Glutamatergic neuron (in vitro differentiated cells): ENCODE measurements at regions not wholly inside any gene's neighbourhood (a gene's known extent, or its start where the extent isn't known, plus 50 kb on each side); places are given as distances from the start of the nearest gene placed in this dataset.

Source experiments
- DNase-seq: peaks from one replicate; pipeline ENCODE4 v3.0.0; 2022
- H3K27ac Mint-ChIP-seq: one replicate; pipeline ENCODE4 v1.8.0; 2020; ENCODE audit warnings: mild to moderate bottlenecking, mixed read lengths, inconsistent platforms; ENCODE audit not compliant: unreplicated experiment
- H3K27me3 Mint-ChIP-seq: one replicate; pipeline ENCODE4 v1.8.0; 2020; ENCODE audit warnings: mild to moderate bottlenecking, moderate library complexity, mixed read lengths, inconsistent platforms; ENCODE audit not compliant: unreplicated experiment
- H3K36me3 Mint-ChIP-seq: one replicate; pipeline ENCODE4 v1.8.0; 2020; ENCODE audit warnings: mild to moderate bottlenecking, mixed read lengths, inconsistent platforms; ENCODE audit not compliant: unreplicated experiment
- H3K4me1 Mint-ChIP-seq: one replicate; pipeline ENCODE4 v1.8.0; 2020; ENCODE audit warnings: mild to moderate bottlenecking, low read depth, mixed read lengths, inconsistent platforms; ENCODE audit not compliant: unreplicated experiment
- H3K4me3 Mint-ChIP-seq: one replicate; pipeline ENCODE4 v1.8.0; 2020; ENCODE audit warnings: mild to moderate bottlenecking, mixed read lengths, inconsistent platforms; ENCODE audit not compliant: unreplicated experiment
- H3K9me3 Mint-ChIP-seq: one replicate; pipeline ENCODE4 v1.8.0; 2020; ENCODE audit warnings: mild to moderate bottlenecking, moderate library complexity, mixed read lengths, inconsistent platforms; ENCODE audit not compliant: unreplicated experiment
- TF ChIP-seq, protein P1 (sequence below): fragments of 200-600 bp; sonication (generic); IDR thresholded peaks from one replicate; pipeline ENCODE4 v1.5.0; 2021; ENCODE audit not compliant: partially characterized antibody, unreplicated experiment

- peaks cover 2% of the 10 kb centered on the region for H3K27me3 Mint-ChIP-seq
- no peaks in the 10 kb centered on the region for H3K36me3 Mint-ChIP-seq
- peaks cover 8% of the 10 kb centered on the region for H3K4me1 Mint-ChIP-seq
- DNase-seq: no peak
- H3K9me3 Mint-ChIP-seq: peaks cover 2% of the 10 kb centered on the region
- peak overlapping the region; percentile 34 for H3K27ac Mint-ChIP-seq
- no peak overlapping the region for H3K4me3 Mint-ChIP-seq
- TF ChIP-seq, protein P1, sequence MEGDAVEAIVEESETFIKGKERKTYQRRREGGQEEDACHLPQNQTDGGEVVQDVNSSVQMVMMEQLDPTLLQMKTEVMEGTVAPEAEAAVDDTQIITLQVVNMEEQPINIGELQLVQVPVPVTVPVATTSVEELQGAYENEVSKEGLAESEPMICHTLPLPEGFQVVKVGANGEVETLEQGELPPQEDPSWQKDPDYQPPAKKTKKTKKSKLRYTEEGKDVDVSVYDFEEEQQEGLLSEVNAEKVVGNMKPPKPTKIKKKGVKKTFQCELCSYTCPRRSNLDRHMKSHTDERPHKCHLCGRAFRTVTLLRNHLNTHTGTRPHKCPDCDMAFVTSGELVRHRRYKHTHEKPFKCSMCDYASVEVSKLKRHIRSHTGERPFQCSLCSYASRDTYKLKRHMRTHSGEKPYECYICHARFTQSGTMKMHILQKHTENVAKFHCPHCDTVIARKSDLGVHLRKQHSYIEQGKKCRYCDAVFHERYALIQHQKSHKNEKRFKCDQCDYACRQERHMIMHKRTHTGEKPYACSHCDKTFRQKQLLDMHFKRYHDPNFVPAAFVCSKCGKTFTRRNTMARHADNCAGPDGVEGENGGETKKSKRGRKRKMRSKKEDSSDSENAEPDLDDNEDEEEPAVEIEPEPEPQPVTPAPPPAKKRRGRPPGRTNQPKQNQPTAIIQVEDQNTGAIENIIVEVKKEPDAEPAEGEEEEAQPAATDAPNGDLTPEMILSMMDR: no peak
Measured at GRCh38 chr19:31784671-31785101, 435.4 kb upstream of the TSHZ3 start.

DNA sequence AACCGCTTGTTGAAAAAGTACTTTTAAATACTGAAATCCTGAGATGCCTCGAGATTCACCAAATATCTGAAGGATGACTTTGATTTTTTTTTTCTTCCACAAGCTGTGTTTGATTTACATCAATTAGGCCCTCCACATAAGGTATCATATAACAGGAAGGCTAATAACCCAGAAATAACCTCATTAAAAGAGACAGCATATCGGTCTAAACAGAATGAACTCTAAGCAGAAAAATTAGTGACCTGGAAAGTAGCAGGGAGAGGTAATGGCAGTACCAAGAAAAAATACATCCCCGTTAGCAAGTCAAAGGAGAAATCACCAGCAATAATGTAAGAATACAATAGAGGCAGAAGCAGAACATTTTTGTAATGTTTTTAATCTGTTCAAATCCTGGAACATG is 452.4 kb upstream of the TSHZ3 start:
- TF ChIP-seq, protein P1: no peak
- H3K27ac Mint-ChIP-seq: no peak overlapping the region
- no peaks in the 10 kb centered on the region for H3K36me3 Mint-ChIP-seq
- H3K4me1 Mint-ChIP-seq: no peaks in the 10 kb centered on the region
- H3K4me3 Mint-ChIP-seq: no peak overlapping the region
- H3K27me3 Mint-ChIP-seq: no peaks in the 10 kb centered on the region
- DNase-seq: no peak
- no peaks in the 10 kb centered on the region for H3K9me3 Mint-ChIP-seq

DNA sequence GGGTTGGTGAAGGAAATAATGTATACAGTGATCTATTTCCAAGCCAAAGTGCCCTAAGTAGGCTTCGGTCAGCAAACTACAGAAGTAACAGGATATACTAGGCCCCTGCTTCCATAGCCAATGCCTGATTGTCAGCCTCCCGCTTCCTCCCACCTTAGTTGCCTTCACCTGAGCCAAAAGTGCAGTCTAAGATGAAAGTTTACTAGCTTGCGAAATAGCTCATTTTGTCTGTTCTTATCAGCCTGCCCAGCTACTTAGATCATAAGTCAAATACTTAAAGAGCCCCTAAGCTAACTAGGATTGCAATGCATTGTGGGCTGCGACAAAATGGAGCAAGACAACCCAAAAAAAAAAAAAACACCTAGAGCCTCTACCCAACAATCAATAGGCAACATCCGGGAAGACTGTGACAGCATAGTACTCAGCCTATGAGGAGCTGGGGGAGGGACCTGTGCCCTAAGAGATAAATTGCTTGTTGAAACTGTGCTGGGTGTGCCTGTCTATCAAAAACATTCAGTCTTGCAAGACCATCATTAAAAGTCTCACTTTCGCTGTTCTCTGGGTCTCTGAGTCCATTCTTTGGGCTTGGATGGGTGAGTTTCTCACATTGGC is 454.7 kb upstream of the TSHZ3 start:
- no peak for DNase-seq
- H3K4me1 Mint-ChIP-seq: no peaks in the 10 kb centered on the region
- H3K9me3 Mint-ChIP-seq: peaks cover 1% of the 10 kb centered on the region
- no peaks in the 10 kb centered on the region for H3K27me3 Mint-ChIP-seq
- no peak overlapping the region for H3K27ac Mint-ChIP-seq
- H3K36me3 Mint-ChIP-seq: no peaks in the 10 kb centered on the region
- no peak overlapping the region for H3K4me3 Mint-ChIP-seq
- TF ChIP-seq, protein P1: no peak

DNA sequence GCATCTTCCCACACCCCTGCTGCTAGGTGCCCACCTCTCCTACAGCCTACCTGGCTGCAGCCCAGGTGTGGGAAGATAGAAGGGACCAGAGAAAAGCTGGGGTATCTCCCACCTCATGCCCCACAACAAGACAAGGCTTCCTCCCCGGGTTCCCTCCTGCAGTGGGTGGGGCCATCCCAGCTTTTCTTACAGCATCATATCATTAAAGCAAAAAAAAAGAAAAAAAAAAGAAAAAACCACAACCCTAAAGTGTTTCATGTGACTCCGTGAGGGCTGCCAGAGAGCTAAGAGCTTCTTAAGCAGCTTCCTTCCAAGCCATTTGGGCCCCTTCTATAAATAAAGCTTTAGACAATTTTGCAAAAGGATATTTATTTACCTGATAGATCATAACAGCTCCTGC is 455.4 kb upstream of the TSHZ3 start:
- no peak overlapping the region for H3K27ac Mint-ChIP-seq
- DNase-seq: no peak
- H3K9me3 Mint-ChIP-seq: peaks cover 1% of the 10 kb centered on the region
- H3K4me3 Mint-ChIP-seq: no peak overlapping the region
- no peaks in the 10 kb centered on the region for H3K27me3 Mint-ChIP-seq
- H3K4me1 Mint-ChIP-seq: no peaks in the 10 kb centered on the region
- no peaks in the 10 kb centered on the region for H3K36me3 Mint-ChIP-seq
- TF ChIP-seq, protein P1: no peak

- H3K9me3 Mint-ChIP-seq: peaks cover 4% of the 10 kb centered on the region
- H3K4me3 Mint-ChIP-seq: no peak overlapping the region
- H3K4me1 Mint-ChIP-seq: no peaks in the 10 kb centered on the region
- H3K27ac Mint-ChIP-seq: no peak overlapping the region
- no peak for DNase-seq
- TF ChIP-seq, protein P1: no peak
- H3K27me3 Mint-ChIP-seq: peaks cover 3% of the 10 kb centered on the region
- H3K36me3 Mint-ChIP-seq: no peaks in the 10 kb centered on the region
Measured at GRCh38 chr19:31810536-31811109, 461.4 kb upstream of the TSHZ3 start.
